GM12873 (cell line): ENCODE measurements at regions not wholly inside any gene's neighbourhood (a gene's known extent, or its start where the extent isn't known, plus 50 kb on each side); places are given as distances from the start of the nearest gene placed in this dataset.
A peak's percentile ranks its signal among the peaks of the same experiment; 100 is the strongest.

Source experiments
- TF ChIP-seq, protein P1 (sequence below): IDR thresholded peaks from 2 replicates; pipeline ENCODE4 v1.5.1; 2012; ENCODE audit warnings: low read depth, mild to moderate bottlenecking, moderate library complexity, low read length, control low read depth; ENCODE audit not compliant: insufficient read depth; ENCODE audit errors: missing control alignments

DNA sequence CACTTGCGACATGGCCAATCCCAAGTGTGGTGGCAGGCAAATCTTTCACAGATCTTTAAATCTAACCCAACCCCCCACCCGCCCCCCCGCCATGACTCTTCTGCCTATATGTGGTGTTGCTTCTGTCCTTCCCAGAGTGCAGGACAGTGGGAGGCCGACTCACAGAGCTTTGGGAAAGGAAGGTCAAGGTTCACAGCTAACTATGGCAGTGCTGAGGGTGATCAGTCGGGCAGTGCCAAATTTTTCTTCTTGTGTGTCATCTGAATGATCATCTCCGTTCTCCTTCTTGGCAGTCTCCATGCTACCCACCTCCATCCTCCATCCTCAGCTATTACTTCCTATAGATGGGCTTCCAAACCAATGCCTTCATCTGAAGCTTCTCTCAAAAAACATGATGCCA lies 129.0 kb upstream of the NFIB start:
- TF ChIP-seq, protein P1, sequence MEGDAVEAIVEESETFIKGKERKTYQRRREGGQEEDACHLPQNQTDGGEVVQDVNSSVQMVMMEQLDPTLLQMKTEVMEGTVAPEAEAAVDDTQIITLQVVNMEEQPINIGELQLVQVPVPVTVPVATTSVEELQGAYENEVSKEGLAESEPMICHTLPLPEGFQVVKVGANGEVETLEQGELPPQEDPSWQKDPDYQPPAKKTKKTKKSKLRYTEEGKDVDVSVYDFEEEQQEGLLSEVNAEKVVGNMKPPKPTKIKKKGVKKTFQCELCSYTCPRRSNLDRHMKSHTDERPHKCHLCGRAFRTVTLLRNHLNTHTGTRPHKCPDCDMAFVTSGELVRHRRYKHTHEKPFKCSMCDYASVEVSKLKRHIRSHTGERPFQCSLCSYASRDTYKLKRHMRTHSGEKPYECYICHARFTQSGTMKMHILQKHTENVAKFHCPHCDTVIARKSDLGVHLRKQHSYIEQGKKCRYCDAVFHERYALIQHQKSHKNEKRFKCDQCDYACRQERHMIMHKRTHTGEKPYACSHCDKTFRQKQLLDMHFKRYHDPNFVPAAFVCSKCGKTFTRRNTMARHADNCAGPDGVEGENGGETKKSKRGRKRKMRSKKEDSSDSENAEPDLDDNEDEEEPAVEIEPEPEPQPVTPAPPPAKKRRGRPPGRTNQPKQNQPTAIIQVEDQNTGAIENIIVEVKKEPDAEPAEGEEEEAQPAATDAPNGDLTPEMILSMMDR = no peak

DNA sequence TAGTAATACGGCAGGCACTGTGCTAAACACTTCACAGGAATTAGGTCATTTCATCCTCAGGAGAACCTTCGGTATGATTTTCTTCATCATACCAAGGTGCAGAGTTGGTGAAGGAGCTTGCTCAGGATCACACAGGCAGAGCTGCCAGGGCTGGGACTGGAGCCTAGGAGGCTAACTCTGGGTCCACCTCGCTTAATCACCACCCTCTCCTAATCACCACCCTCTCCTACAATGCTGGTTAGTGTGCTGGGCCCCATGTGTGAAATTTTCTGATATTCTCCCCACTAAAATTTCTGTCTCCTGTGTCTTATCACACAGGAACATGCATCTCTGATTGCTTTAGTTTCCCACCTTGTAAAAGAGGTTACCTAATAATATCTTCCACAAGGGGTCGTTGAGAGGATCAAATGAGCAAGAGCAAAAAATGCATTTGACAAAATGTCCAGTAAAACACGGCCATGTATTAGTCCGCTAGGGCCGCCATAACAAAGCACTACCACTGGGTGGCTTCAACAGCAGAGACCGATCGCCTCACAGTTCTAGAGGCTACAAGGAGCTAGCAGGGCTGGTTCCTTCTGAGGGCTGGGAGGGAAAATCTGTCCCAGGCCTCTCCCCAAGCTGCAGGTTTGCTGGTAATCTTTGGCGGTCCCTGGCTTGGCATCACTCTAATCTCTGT lies 128.2 kb upstream of the NFIB start:
- TF ChIP-seq, protein P1 = peak; percentile 42

DNA sequence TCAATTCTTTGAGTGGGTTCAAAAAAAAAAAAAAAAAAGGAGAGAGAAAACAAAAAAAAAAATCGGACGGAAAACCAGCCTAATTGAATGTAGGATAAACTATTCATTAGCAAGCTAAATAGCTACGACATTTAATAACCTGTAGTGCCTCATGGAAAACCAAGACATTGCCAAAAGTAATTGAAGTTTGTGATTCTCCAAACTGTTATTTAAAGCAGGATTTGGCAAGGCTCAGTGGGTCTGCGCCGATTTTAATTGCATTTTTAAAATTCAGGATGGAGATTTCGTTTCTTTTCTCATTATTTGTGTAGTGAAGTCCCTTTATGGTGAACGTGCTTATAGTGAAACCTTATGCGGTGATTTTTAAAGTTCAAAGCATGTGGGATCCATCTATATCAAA lies 127.2 kb upstream of the NFIB start:
- TF ChIP-seq, protein P1 = no peak

DNA sequence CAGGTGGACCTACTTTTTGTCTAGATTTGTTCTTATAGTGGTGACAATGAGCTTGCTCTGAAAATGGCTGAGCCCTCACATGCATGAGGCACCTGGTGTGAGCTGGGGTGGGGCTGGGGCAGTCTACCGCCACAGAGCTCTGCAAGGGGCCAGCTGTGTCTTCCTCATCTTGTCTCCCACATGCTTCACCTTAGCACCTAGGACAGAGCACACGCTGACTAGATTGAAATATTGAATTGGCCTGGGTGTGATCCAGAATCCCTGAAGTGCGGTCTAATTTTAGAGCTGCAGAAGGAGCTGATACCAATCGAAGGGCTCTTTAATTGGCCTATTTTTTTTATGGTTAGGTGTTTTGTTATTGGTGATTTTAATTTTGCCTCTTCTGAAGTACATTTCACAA lies 126.1 kb upstream of the NFIB start:
- TF ChIP-seq, protein P1 = no peak

DNA sequence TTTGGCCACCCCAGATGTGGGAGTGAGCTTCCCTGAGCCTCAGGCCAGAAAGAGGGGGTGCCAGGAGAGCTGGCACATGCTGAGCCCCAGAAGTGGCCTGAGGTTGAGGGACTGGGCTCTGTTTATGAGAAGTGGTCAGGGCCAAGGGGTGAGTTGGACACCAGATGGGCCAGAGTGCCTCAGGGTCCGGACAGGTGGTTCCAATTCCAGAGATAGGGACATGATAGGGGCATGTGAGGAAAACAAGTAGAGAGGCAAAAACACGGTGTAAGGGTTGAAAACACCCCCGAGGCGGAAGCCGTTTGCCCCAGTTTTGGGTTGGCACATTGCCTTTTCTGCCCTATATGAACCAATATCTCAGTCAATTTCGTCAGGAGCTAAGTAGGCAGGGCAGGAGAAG lies 125.6 kb upstream of the NFIB start:
- TF ChIP-seq, protein P1 = no peak

DNA sequence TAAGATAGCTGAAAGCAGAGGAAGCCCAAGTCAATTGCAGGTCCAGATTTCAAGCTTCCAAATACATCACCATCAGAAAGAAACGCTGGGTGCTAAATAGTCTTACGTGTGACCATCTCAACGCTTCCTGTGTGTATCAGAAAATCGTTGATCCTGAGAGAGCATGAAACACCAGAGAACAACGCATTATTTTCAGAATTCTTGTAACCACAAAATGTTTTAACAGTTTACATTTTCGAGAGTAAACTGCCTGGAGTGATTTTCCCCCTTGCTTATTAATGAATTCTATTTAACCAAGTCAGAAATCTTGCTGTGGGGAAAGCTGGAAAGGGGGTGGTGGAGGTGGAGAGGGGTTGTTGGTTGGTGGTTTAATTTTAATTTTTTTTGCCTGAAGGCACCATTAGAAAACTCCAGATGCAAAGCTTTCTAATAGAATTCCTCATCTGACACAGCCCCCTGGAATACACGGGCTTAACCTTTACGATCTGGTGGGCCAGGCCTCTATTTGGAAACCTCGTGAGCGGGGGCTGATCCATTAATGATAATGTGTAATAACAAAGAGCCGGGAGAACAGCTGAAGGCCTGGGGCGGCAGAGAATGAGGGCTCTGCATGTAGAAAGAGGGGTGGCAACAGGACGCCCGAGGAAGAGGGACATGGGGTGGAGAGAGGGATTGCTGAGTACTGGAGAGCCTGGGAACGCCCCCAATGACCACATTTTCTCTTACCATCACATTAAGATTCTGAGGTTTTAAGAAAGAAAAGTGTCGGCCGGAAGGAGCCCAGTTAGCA lies 124.5 kb upstream of the NFIB start:
- TF ChIP-seq, protein P1 = no peak

DNA sequence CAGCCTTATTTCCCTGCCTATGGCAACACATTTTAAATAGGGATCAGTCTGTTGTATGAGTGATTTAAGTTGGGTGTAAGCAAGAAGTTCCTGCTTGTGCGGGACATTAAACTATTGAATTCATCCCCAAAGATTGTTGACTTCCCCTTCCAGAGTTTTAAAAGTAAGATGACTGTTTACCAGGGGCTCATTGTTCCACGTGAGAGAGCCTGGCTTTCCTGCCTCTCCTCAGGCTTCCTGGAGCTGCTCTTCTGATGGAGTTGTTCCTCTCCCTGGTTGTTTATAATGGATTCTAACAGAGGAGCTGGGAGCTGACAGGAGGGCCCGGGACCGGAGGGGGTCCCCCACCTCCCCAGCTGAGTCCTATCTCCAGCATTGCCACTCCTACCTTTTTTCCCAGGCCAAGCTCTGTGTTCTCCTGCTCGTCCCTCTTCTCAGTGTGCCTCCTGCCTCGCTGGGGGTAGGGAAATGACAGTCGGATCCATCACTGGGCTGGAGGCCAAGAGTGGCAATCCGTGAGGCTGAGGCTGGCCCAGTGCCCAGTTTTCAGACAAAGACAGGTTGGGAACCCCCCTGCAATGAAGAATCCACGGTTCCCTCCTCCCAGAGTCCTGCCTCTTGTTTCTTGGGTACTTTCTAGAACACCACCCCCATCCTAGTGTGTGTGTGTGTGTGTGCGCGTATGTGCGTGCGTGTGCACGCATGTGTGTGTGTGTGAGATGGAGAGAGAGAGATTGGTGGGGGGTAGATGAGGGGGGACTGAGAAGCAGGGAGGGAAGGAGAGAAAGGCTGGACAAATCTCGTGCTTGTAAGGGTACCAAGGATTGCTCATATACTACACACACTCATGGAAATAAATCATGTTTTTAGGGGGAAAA lies 123.7 kb upstream of the NFIB start:
- TF ChIP-seq, protein P1 = no peak
